HG02981 (cell line): ENCODE measurements at regions not wholly inside any gene's neighbourhood (a gene's known extent, or its start where the extent isn't known, plus 50 kb on each side); places are given as distances from the start of the nearest gene placed in this dataset.
A peak's percentile ranks its signal among the peaks of the same experiment; 100 is the strongest.
"Not testable (repeated sequence)": the region's sequence is repeated elsewhere in the genome, so short reads cannot be mapped to it uniquely, and the experiment has no call there.

Experiments
- ATAC-seq: cut with Tn5 transposase; IDR thresholded peaks from one replicate; pipeline ENCODE4 v1.9.1; 2021; ENCODE audit warnings: mild to moderate bottlenecking, moderate library complexity; ENCODE audit not compliant: unreplicated experiment

DNA sequence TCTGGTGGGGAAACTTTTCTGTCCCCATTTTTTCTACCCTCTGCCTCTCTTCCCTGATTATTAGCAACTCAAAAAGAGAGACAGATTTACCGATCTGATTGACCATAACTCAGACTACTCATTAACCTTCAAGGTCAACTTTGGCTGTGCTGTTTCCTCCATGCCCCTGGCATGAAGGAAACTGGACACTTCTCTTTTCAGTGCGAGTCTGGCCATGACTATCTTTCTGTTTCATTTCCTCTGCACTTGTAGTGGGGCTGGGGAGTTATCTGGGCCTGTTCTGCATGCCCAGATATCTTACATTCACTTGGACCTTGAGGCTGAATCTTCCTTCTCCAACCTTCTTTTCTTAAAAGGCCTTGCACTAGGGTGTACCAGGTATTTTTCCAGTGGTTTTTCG, 76.9 kb upstream of the SLCO2A1 start:
- ATAC-seq = peak; percentile 88

DNA sequence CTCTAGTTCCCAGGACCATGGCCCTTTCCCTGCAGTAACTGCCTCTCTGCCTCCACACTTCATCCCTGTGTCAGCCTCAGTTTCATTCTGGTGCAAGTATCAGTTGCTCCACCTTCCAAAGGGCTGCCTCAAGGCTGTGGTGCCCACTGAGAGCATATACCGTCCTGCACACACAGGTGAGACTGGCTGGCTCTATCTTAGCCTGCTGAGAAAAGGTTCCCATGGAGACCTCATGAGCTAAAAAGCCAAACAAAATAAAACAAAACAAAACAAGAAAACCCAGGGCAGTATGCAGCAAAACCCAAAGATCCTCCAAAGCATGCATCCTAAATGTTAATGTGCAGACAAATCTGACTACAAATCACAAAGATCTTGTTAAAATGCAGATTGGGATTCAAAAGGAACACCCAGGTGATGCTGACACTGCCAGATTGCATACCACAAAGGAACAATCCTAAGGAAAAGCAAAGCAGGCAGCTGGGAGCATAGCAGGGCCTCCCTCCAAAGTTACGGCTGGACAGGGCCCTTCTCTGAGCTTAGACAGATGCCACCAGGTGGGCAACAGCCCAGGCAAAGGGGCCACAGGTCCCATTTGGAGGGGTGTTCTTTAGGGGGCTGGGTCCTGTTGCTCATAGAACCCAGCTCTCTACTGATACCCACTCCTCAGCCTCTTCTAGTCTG, 76.3 kb upstream of the SLCO2A1 start:
- peak; percentile 13 for ATAC-seq

DNA sequence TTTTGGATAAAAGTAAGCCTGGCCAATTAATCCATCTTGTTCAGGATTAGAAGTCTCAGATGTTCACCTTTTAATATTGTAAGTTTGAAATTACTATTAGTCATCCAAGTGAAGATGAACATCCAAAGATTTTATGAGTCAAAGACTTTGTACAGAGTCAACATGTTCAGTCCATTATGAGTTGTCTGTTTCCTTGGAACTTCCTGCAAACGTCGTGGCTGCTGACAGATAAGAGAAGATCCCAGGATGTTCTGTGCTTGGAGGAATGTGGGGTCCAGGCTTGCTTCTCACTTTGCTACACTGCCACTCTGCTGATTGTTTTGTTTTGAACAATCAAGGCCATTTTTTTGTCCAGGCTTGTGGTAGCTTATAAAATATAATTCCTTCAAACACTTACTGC, 74.3 kb upstream of the SLCO2A1 start:
- no peak for ATAC-seq

DNA sequence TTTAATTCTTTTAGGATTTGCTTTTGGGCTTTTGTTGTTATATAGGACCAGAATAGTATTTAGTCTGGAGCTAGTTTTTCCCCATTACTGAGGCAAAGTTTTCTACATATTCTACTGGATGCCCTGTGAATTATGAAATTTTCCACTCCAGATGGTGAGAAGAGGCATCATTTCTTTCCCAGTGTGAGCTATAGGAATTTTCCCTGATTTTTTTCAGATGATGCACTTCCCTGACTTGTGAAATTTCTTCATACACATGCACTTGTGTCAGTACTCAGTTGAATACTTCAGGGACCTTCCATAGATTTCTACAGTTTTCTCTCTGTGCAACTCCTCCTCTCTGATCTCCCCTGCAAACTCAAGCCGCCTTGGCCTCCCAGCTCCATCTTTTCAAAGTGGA, 73.7 kb upstream of the SLCO2A1 start:
- ATAC-seq = no peak

DNA sequence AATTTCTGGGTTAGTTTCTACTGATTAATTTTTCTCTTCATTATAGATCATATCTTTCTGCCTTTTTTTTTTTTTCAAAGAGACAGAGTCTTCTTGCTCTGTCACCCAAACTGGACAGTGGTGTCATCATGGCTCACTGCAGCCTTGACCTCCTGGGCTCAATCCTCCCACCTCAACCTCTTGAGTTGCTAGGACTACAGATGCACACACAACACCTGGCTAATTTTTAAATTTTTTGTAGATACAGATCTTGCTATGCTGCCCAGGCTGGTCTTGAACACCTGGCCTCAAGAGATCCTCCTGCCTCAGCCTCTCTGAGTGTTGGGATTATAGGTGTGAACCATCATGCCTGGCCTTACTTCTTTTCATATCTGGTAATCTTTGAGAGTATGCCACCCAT, 73.3 kb upstream of the SLCO2A1 start:
- ATAC-seq = no peak

DNA sequence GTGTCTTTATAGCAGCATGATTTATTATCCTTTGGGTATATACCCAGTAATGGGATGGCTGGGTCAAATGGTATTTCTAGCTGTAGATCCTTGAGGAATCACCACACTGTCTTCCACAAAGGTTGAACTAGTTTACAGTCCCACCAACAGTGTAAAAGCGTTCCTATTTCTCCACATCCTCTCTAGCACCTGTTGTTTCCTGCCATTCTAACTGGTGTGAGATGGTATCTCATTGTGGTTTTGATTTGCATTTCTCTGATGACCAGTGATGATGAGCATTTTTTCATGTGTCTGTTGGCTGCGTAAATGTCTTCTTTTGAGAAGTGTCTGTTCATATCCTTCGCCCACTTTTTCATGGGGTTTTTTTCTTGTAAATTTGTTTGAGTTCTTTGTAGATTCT, 66.5 kb upstream of the SLCO2A1 start:
- not testable (repeated sequence) for ATAC-seq

DNA sequence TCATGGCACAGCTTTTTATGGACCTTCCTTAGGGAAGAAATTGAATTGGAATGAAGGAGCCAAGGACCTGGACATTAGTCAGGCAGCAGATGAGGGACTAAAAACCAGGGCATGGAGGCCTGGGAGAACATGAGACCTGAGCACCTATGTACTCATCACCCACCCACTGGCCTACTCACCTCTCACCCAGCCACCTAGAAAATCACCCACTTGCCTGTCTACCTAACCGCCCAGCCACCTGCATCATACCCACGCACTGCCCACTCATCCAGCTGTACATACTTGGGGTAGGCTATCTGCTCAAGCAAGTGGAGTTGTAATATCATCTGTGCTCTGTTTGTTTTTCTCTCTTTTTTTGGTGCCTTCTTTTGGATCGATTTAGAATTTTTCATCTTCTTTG, 65.3 kb upstream of the SLCO2A1 start:
- ATAC-seq = no peak

DNA sequence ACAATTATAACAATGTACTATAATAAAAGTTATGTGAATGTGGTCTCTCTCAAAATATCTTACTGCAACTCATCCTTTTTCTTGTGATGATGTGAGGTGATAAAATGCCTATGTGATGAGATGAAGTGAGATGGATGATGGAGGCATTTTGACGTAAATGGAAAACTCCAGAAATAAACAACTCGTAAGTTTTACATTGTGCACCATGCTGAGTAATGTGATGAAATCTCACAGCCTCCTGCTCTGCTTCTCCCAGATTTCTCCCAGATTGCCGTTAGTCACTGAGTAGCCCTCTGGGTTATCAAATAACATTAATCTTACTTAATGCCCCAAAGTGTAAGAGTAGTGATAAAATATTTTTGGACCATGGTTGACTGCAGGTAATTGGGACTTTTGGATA, 64.8 kb upstream of the SLCO2A1 start:
- no peak for ATAC-seq

DNA sequence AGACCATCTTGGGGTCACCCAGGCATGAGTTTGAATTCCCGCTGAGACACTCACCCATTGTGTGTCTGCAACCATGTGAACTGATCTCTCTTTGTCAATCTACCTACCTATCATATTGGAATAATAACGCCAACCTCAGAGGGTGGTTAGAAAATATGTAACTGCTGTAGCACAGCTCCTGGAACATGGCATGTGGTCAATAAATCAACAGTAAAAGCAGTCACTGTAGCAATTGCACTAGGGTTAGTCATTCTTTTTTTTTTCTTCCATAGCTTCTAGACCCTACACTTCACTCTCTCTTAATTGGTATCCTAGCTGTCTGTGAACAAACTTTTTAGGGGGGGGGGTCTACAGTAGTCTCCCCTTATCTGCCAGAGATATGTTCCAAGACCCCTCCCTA, 64.2 kb upstream of the SLCO2A1 start:
- ATAC-seq = no peak

DNA sequence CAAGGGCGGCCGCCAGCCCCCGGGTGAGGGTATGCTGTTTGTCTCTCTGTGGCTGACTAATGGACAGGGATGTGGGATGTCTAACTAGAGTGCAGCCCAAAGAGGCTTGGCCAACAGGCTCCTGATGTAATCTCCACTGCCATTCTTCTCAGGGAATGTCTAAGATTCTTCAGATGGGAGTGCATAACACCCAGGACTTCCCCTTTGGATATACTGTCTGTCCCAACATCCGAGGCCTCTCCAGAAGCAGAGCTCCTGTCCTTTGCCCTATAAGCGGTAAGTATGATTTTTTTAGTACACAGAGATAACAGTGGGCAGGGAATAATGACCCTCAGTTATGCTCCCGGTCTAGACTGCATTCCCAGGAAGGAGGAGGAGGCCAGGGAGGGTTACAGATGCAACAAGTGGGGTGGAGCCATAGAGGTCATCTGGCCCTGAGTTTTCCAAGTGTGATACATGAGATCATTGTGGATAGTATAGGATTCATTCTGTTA, 62.5 kb upstream of the SLCO2A1 start:
- ATAC-seq = no peak

DNA sequence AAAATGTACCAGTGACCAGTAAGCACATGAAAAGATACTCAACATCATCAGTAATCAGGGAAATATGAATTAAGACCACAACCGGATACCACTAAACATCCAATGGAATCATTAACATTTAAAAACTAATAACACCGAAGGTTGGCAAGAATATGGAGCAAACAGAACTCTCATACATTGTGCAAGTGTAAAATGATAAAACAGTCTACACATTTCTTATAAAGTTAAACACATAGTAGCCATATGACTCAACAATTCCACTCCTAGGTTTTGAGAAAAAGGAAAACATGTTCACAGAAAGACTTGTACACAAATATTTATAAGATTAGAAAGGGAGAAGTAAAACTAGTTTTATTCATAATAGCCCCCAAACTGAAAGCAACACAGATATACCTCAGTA, 60.3 kb upstream of the SLCO2A1 start:
- no peak for ATAC-seq

DNA sequence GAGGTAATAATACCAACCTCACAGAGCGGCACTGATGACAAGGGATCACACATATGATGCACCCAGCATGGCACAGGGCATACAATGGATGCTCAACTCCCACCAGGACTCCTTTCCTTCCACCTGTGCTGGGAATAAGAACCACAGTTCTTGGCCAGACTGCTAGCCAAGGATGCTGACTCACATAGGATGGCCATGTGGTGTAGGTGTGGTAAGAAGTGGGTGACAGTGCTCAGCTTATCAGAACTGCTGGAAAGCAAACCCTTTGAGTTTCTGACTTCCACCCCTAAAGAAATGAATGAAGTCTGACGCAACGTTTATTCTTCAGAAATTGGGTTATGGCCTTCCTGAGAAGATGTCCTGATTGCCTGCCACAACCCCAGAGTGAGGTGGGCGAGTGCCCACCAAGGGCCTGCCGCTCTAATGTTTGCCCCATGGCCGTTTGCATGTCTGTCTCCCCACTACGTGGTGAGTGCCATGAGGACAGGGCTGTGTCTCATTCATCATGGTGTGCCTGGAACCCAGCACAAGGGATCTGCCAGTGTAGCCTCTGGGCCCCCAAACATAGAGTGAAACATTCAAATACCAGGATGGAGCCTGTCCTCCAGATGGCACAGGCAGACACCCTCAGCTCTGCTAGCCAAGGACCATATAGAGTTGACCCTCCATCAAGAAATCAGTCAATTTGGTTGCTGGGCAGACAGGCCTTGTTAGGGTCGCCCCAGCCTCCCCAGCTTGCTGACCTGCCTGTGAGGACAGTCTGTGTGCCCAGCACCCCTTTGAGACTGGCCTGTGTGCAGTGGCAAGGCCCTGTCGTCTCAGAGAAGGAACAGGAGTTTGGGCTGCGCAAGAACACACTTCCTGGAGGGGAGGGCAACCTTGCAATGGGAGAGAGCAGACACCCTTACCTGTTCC, 57.6 kb upstream of the SLCO2A1 start:
- no peak for ATAC-seq

DNA sequence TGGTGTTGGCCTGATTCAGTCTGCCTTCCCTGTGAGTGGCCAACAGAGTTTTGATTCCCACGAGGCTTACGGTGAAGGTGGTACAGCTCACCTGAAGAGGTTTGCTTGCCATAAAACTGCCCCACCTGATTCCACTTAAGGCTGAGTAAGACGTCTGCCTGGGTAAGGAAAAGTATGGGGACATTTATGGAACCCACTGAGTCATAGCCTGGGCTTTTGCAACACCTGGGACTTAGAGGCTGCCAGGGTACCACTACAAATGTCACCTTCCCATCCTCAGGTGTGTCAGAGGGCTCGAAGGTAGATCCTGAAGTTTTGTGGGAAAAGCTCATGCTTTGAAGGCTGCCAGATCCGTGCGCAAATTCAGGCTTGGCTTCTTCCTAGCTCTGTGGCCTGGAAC, 56.9 kb upstream of the SLCO2A1 start:
- ATAC-seq = no peak

DNA sequence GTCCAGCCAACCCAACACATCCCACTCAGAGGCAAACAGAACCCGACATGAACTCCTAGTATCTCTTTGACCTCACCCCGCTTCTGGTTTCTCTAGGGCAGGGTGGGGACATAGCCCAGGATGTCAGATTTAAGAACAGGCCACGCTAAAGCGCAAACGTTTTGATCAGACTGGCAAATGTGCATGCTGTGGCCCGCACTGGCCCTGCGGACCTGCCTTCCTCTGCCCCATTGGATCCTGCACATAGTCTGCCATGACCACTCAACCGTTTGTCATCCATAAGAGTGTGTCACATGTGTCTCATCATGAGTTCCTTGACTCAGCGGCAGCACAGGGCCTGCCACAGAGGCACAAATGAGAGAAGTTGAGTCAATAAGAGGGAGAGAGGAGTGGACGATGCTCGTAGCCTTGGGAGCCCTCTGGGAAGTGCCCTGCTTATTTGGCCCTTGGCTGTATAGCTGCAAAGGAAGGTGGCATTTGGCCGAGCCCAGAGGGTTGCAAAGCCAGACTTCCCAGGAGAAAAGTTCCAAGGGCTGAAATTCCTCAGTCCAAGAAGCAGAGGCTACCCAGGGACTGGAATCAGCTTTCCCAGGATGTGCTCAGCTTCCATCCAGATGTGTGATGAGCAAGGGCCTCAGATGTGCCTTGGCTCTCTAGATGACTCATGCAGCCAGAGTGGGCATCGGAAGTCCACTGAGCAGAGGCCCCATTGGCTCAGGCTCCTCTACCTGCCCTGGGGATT, 55.5 kb upstream of the SLCO2A1 start:
- ATAC-seq = no peak

DNA sequence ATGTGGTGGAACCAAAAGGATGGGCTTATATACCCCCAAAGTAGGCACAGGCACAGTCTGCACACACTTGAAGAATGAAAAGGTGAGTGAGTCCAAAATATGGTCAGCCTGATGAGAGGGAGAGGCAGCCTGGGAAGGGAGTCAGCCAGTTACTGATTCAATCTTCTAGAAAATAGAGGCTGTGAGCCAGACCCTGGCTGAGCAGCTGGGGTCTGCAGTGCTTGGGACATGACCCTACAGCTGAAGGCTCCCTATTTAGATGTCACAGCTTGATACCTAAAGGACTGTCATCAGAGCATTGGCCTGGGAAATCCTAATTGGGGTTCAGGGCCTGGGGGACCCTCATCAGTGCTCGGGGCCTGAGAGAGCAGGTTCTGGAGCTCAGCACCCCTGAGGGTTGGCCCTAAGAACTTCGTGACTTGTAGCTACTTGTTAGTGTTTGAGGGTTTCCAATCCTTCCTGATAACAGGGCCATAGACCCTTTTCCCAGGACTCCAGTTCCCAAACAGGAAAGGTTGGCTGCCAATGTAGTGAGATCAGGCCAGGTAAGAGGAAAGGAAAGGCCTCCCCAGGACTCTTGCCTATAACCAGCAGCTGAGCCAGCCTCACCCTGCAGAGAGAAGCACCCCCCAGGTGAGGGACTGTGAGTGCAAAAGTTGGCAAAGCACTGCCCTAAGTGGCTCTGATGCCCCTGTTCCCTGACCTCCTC, 54.7 kb upstream of the SLCO2A1 start:
- ATAC-seq = no peak

DNA sequence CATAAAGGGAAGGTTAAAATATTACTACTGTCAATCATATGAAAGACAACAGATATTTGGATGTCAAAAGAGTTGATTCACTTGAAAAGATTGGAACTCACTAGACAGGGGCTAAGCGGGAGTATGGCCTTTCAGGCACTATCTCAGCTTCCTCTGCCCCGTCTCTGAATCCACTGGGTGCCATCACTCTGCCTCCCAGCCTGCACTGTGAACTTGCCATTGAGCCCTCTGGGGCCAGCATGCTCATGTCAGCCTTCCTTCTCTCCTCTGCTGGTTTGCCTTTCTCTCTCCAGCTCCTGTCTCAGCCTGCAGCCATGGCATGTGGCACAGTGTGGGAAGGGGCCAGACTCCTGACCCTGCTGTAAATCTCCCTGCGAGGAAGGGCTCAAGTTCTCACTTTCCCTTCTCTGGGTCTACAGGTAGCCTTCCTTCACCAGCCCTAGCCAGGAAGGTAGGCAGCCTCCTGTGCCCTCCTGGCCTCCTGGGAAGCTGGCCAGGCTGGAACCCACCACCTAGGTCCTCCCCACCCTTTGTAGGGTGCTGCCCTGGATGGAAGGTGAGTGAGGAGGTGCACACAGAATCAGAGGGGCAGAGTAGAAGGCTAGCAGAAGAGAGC, 54.0 kb upstream of the SLCO2A1 start:
- ATAC-seq = no peak

DNA sequence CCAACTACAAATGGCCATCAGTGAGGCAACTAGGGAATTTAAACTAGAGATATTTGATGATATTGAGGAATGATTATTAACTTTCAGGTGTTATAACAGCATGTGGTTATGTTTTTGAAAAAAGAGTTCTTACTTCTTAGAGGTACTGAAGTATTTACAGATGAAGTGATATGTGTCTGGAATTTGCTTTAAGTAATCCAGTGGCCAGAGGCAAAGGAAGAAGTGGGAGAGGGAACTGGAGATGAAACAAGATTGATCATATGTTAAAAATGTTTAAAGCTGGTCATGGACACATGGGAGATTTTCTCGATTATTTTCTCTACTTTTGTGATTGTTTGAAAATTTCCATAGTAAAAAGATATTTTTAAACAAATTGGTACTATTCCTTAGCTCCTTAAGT, 53.3 kb upstream of the SLCO2A1 start:
- ATAC-seq = no peak

DNA sequence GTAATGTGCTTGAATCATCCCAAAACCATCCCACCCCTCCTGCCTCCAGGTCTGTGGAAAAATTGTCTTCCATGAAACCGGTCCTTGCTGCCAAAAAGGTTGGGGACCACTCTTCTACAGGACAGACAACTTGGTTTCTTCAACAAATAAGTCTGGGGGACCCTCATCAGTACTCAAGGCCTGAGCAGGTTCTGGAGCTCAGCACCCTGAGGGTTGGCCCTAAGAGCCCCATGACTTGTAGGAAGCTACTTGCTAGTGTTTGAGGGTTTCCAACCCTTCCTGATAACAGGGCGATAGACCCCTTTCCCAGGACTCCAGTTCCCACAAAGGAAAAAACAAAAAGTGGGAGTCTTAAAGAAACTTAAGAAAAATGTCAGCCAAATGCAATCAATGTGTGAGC, 52.9 kb upstream of the SLCO2A1 start:
- no peak for ATAC-seq

DNA sequence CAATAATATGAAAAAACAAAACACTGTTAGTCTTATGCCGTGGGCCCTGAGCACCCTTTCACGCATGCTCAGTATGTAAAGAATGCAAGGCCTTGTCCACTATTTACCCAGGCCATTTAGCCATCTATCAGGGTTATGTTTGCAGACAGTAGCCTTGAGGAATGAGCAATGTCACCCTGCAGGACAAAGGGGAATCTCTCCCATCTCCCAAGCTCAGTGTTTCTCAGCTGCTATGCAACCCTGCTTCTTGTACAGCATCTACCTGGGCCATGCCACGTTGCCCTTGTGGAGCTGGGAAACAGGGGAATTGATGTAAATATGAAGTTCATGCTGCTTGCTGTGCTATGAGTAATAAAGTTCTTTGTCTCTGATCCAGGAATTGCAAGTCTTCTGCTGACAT, 51.5 kb upstream of the SLCO2A1 start:
- ATAC-seq = no peak

DNA sequence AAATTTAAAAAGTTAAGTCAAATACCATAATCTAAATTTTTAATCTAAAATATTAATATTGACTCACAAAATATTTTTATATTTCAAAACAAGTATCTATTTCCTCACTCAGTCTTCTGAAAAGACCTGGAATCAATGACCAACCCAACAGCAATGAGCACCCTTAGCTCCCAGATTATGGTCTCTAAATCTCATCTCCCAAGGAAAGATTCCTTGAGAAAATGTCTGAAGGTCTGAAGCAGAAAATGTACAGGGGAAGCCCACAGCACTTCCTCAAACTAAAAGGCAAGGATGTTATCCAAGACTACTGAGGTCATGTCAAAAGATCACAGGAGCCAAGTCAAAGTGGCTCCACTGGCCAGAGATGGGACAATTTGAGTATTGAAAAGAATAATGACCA, 51.0 kb upstream of the SLCO2A1 start:
- ATAC-seq = no peak

DNA sequence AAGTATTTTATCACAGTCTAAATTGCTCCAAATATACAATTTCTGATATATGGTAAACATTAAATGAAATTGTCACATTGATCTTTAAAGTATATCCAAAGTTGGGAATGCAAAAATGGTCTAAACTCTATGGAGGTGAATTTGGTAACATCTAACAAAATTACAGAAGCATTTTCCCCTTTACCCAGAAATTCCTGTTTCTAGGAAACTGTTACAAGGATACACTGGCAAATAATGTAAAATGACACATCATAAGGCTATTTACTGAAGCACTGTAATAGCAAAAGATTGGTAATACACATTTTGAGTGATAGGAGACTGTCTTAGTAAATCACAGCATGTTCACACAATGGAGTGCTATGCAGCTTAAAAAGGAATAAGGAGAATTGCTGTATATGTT, 50.0 kb upstream of the SLCO2A1 start:
- no peak for ATAC-seq
